Smooth muscle cell (in vitro differentiated cells): ENCODE measurements at regions not wholly inside any gene's neighbourhood (a gene's known extent, or its start where the extent isn't known, plus 50 kb on each side); places are given as distances from the start of the nearest gene placed in this dataset.

Experiments
- DNase-seq: peaks from one replicate; lab custom pipeline; 2025; ENCODE audit not compliant: unreplicated experiment; lab: John Stamatoyannopoulos, UW
- H2AFZ ChIP-seq: fragments of 200-600 bp; sonication (generic); 2 replicates; pipeline ENCODE4 v1.6.0; 2016; ENCODE audit warnings: antibody characterized with exemption, low read depth, mild to moderate bottlenecking
- H3F3A ChIP-seq: fragments of 200-600 bp; sonication (generic); 2 replicates; pipeline ENCODE4 v1.6.0; 2017; ENCODE audit warnings: antibody characterized with exemption, low read depth
- H3K27ac ChIP-seq: fragments of 200-600 bp; sonication (generic); 2 replicates; pipeline ENCODE4 v1.5.1; 2016; ENCODE audit warnings: low read depth, mild to moderate bottlenecking
- H3K27me3 ChIP-seq: fragments of 200-600 bp; sonication (generic); 2 replicates; pipeline ENCODE4 v1.6.1; 2016; ENCODE audit warnings: low read depth, mild to moderate bottlenecking
- H3K36me3 ChIP-seq: fragments of 200-600 bp; sonication (generic); 2 replicates; pipeline ENCODE4 v1.5.1; 2016; ENCODE audit warnings: low read depth
- H3K4me1 ChIP-seq: fragments of 200-600 bp; sonication (generic); 2 replicates; pipeline ENCODE4 v1.5.1; 2016; ENCODE audit warnings: low read depth
- H3K4me2 ChIP-seq: fragments of 200-600 bp; sonication (generic); 2 replicates; pipeline ENCODE4 v1.6.0; 2016; ENCODE audit warnings: mild to moderate bottlenecking
- H3K4me3 ChIP-seq: fragments of 200-600 bp; sonication (generic); 2 replicates; pipeline ENCODE4 v1.5.1; 2016; ENCODE audit warnings: mild to moderate bottlenecking
- H3K79me2 ChIP-seq: fragments of 200-600 bp; sonication (generic); 2 replicates; pipeline ENCODE4 v1.6.0; 2016; ENCODE audit warnings: low read depth, mild to moderate bottlenecking
- H3K9ac ChIP-seq: fragments of 200-600 bp; sonication (generic); 2 replicates; pipeline ENCODE4 v1.6.0; 2016; ENCODE audit warnings: low read depth
- H3K9me3 ChIP-seq: fragments of 200-600 bp; sonication (generic); replicated peaks from 2 replicates; pipeline ENCODE4 v1.5.1; 2016; ENCODE audit warnings: low read depth
- H4K20me1 ChIP-seq: fragments of 200-600 bp; sonication (generic); 2 replicates; pipeline ENCODE4 v1.6.0; 2016; ENCODE audit warnings: low read depth
- CTCF ChIP-seq: fragments of 200-600 bp; sonication (generic); IDR thresholded peaks from 2 replicates; pipeline ENCODE4 v1.5.1; 2017; ENCODE audit warnings: borderline replicate concordance, mild to moderate bottlenecking, antibody characterized with exemption; ENCODE audit not compliant: insufficient read depth, poor library complexity, severe bottlenecking
- WGBS: methylation state at CpG from one replicate; pipeline ENCODE4 v1.1.7; 2016; ENCODE audit warnings: low lambda C conversion rate; 5-methylcytosine and 5-hydroxymethylcytosine counted together

DNA sequence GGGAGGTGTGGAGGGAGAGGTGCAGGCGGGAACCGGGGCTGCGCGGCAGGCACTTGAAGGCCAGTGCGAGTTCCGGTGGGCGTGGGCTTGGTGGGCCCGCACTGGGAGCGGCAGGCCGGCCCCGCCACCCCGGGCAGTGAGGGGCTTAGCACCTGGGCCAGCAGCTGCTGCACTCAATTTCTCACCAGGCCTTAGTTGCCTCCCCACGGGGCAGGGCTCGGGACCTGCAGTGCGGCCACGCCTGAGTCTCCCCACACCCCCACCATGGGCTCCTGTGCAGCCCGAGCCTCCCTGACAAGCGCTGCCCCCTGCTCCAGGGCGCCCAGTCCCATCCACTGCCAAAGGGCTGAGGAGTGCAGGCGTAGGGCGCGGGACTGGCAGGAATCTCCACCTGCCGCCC is 284.5 kb downstream of the DEPDC1B start:
- TF ChIP-seq CTCF, result no peak
- Histone ChIP-seq H3K27me3 (no peaks in the 10 kb centered on the region), H3K4me2 (no peak overlapping the region), H2AFZ (no peak overlapping the region), H3K4me1 (no peaks in the 10 kb centered on the region), H3K27ac (no peak overlapping the region), H3K4me3 (no peak overlapping the region), H4K20me1 (no peaks in the 10 kb centered on the region), H3F3A (no peaks in the 10 kb centered on the region), H3K9me3 (no peaks in the 10 kb centered on the region), H3K9ac (no peak overlapping the region), H3K79me2 (no peaks in the 10 kb centered on the region), H3K36me3 (no peaks in the 10 kb centered on the region)
- WGBS, result 98% methylated on average over 15 of the region's 23 CpGs
- DNase-seq, result no peak

DNA sequence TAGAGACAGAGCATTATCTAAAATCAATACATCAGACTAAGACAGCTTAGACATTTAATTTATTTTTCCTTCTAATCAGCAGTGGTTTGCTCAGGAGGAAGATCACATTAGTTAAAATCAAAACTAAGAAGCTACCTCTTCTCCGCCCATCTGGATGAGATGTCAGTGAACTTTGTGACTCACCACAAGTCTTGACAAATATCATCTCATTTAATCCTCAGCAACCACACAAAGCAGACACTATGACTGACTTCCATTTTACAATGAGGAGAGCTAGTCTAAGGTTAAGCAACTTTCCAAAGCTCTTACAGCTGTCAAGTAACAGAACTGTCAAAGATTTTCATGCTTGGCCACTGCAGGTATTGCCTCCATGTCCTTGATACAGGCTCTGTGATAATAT is 289.5 kb downstream of the DEPDC1B start:
- 68% methylated on average over 1 of the region's 1 CpG for WGBS
- no peak for TF ChIP-seq CTCF
- Histone ChIP-seq H3K4me3 (no peak overlapping the region), H3K4me2 (no peak overlapping the region), H3K27ac (no peak overlapping the region), H2AFZ (no peak overlapping the region), H3K4me1 (no peaks in the 10 kb centered on the region), H3K79me2 (no peaks in the 10 kb centered on the region), H3K9me3 (no peaks in the 10 kb centered on the region), H4K20me1 (no peaks in the 10 kb centered on the region), H3K27me3 (no peaks in the 10 kb centered on the region), H3K9ac (no peak overlapping the region), H3F3A (no peaks in the 10 kb centered on the region), H3K36me3 (no peaks in the 10 kb centered on the region)
- no peak for DNase-seq

DNA sequence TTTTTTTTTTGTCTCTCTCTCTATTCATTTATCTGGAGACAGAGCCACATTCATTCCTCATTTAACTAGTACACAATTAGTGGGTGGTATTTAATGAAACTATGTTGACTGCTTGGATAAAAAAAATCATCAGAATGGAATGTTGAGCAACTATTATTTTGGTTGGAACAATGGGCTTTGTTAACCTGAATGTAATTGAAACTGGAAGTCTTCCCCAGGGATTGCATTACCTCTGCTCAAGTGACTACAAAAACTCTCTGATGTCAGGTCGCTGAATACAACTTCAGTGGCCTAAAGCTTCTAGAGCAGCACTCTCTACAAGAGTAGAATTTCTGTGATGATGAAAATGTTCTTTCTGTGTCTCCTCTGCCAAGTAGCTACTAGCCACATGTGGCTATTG is 295.8 kb downstream of the DEPDC1B start:
- TF ChIP-seq CTCF, result no peak
- Histone ChIP-seq H3K27me3 (no peaks in the 10 kb centered on the region), H3K4me2 (no peak overlapping the region), H3F3A (no peaks in the 10 kb centered on the region), H3K36me3 (no peaks in the 10 kb centered on the region), H2AFZ (no peak overlapping the region), H3K4me3 (no peak overlapping the region), H3K4me1 (no peaks in the 10 kb centered on the region), H3K79me2 (no peaks in the 10 kb centered on the region), H3K9ac (no peak overlapping the region), H3K27ac (no peak overlapping the region), H4K20me1 (no peaks in the 10 kb centered on the region), H3K9me3 (no peaks in the 10 kb centered on the region)
- no peak for DNase-seq
- 89% methylated on average over 1 of the region's 1 CpG for WGBS

- no peaks in the 10 kb centered on the region for H3K27me3 ChIP-seq
- 80% methylated on average over 1 of the region's 1 CpG for WGBS
- H3K4me3 ChIP-seq, result no peak overlapping the region
- no peaks in the 10 kb centered on the region for H4K20me1 ChIP-seq
- H2AFZ ChIP-seq, result no peak overlapping the region
- no peak overlapping the region for H3K4me2 ChIP-seq
- H3K9me3 ChIP-seq, result no peaks in the 10 kb centered on the region
- no peak for DNase-seq
- no peaks in the 10 kb centered on the region for H3K79me2 ChIP-seq
- no peaks in the 10 kb centered on the region for H3F3A ChIP-seq
- no peak for TF ChIP-seq CTCF
- no peaks in the 10 kb centered on the region for H3K4me1 ChIP-seq
- no peaks in the 10 kb centered on the region for H3K36me3 ChIP-seq
- no peak overlapping the region for H3K27ac ChIP-seq
- no peak overlapping the region for H3K9ac ChIP-seq
Measured at GRCh38 chr5:60403343-60404006, 296.5 kb downstream of the DEPDC1B start.
